K562 (cell line): ENCODE measurements at regions not wholly inside any gene's neighbourhood (a gene's known extent, or its start where the extent isn't known, plus 50 kb on each side); places are given as distances from the start of the nearest gene placed in this dataset.

Experiments used
- ATAC-seq: fragments of 200-7000 bp; cut with Tn5 transposase; 3 replicates; pipeline ENCODE4 v1.9.1; 2020; ENCODE audit warnings: moderate library complexity
- BruUV-seq: library from RNA; stranded (reverse); fragments of 400-500 nt; replicated peaks from 2 replicates; lab custom pipeline; 2021; lab: Mats Ljungman, UMichigan
- CTCF ChIA-PET: fragments of 300-600 bp; formaldehyde crosslinking; extraction: SDS; loops from one replicate; lab custom pipeline; 2021; ENCODE audit warnings: low intra/inter-chr PET ratio; lab: Yijun Ruan, JAX
- POLR2A ChIA-PET: fragments of 300-600, 350-650 bp; sonication (Branson Sonifier 250); formaldehyde crosslinking; extraction: SDS; loops from one replicate; lab custom pipeline; 2021; ENCODE audit warnings: antibody characterized with exemption, inconsistent platforms; lab: Yijun Ruan, JAX
- DNase-seq, 4 experiments: peaks; one replicate each; pipeline versions ENCODE4 v3.0.0 to v3.0.0-alpha.2; 2011 to 2018; ENCODE audit warnings: low spot score in 3 of 4, mixed read lengths in 3 of 4; ENCODE audit errors: extremely low read depth in 1 of 4
- FAIRE-seq: peaks from 2 replicates; lab custom pipeline; 2011; peaks lifted over from hg19 to GRCh38; lab: Jason Lieb, UNC
- H2AFZ ChIP-seq: 2 replicates; pipeline ENCODE4 v1.6.0; 2011; ENCODE audit warnings: low read depth, low read length, control low read depth, inconsistent platforms
- H3K27ac ChIP-seq: fragments of 200-600 bp; 3 replicates; pipeline ENCODE4 v1.8.0; 2011; ENCODE audit warnings: low read depth, mild to moderate bottlenecking, control low read depth, inconsistent platforms, low read length, moderate library complexity, mixed read lengths; ENCODE audit errors: extremely low read depth
- H3K27me3 ChIP-seq, 2 experiments: fragments of 300-600 bp in 1 of 2; 2 replicates in 1 of 2; 3 replicates in 1 of 2; pipeline versions ENCODE4 v1.6.0 to v1.8.0; 2011; ENCODE audit warnings: inconsistent platforms in 2 of 2, low read length in 2 of 2, mild to moderate bottlenecking in 1 of 2, mixed read lengths in 1 of 2, moderate library complexity in 1 of 2; ENCODE audit not compliant: control insufficient read depth in 2 of 2, insufficient read depth in 2 of 2
- H3K36me3 ChIP-seq: fragments of 300-600 bp; 3 replicates; pipeline ENCODE4 v1.8.0; 2011; ENCODE audit warnings: mild to moderate bottlenecking, low read length, inconsistent platforms; ENCODE audit not compliant: control insufficient read depth, insufficient read depth
- H3K4me1 ChIP-seq, 2 experiments: fragments of 200-600 bp in 1 of 2; replicated peaks in 1 of 2; 2 replicates in 1 of 2; 3 replicates in 1 of 2; pipeline versions ENCODE4 v1.5.1 to v1.8.0; 2011; ENCODE audit warnings: inconsistent platforms in 2 of 2, low read length in 2 of 2, mild to moderate bottlenecking in 1 of 2, mixed read lengths in 1 of 2, moderate library complexity in 1 of 2; ENCODE audit not compliant: control insufficient read depth in 2 of 2, insufficient read depth in 2 of 2
- H3K4me2 ChIP-seq: 2 replicates; pipeline ENCODE4 v1.6.1; 2011; ENCODE audit warnings: low read length, control low read depth, inconsistent platforms, mixed read lengths; ENCODE audit not compliant: insufficient read depth
- H3K4me3 ChIP-seq: fragments of 200-600 bp; sonication (generic), shearing (Covaris generic); 2 replicates; pipeline ENCODE4 v1.5.1; 2016; ENCODE audit warnings: control low read depth, inconsistent platforms
- H3K79me2 ChIP-seq: fragments of 200-600 bp; 3 replicates; pipeline ENCODE4 v1.8.0; 2011; ENCODE audit warnings: low read length, inconsistent platforms; ENCODE audit not compliant: control insufficient read depth, insufficient read depth
- H3K9ac ChIP-seq, 2 experiments: 2 replicates each; pipeline versions ENCODE4 v1.6.0 to v1.6.1; 2011; ENCODE audit warnings: low read depth in 2 of 2, low read length in 2 of 2, control low read depth in 1 of 2, inconsistent platforms in 1 of 2, mild to moderate bottlenecking in 1 of 2, mixed read lengths in 1 of 2; ENCODE audit not compliant: insufficient read depth in 1 of 2
- H3K9me1 ChIP-seq: one replicate; pipeline ENCODE4 v1.6.0; 2011; ENCODE audit warnings: inconsistent platforms, mild to moderate bottlenecking, low read length, moderate library complexity; ENCODE audit not compliant: control insufficient read depth, insufficient read depth
- H3K9me3 ChIP-seq: replicated peaks from 2 replicates; pipeline ENCODE4 v1.5.1; 2011; ENCODE audit warnings: low read depth, low read length, inconsistent platforms; ENCODE audit not compliant: control insufficient read depth, insufficient read depth
- H4K20me1 ChIP-seq: replicated peaks from 2 replicates; pipeline ENCODE4 v1.6.1; 2011; ENCODE audit warnings: low read length, inconsistent platforms, mixed read lengths; ENCODE audit not compliant: control insufficient read depth, insufficient read depth
- NCOA1 ChIP-seq: fragments of 450-650 bp; IDR thresholded peaks from 2 replicates; pipeline ENCODE4 v1.6.1; 2016; ENCODE audit warnings: low read depth
- RBM17 ChIP-seq: fragments of 200-400 bp; formaldehyde crosslinking; IDR thresholded peaks from 2 replicates; pipeline ENCODE4 v1.6.1; 2017; ENCODE audit warnings: low read depth, mild to moderate bottlenecking, low read length, borderline replicate concordance
- SLC30A9 ChIP-seq: fragments of 250-450 bp; sonication (Bioruptor Pico); IDR thresholded peaks from 2 replicates; pipeline ENCODE4 v1.8.0; 2022; ENCODE audit warnings: mild to moderate bottlenecking, moderate library complexity
- ZNF121 ChIP-seq: sonication (generic); formaldehyde crosslinking; conservative IDR thresholded peaks from 2 replicates; pipeline ENCODE4 v1.8.0; 2022; ENCODE audit warnings: missing genetic modification reagents
- ZNF239 ChIP-seq: fragments of 250-450 bp; sonication (Bioruptor Pico); IDR thresholded peaks from 2 replicates; pipeline ENCODE4 v1.4.0; 2020; ENCODE audit warnings: mild to moderate bottlenecking
- ZNF551 ChIP-seq: fragments of 250-450 bp; sonication (Bioruptor Pico); IDR thresholded peaks from 2 replicates; pipeline ENCODE4 v1.5.0; 2021; ENCODE audit warnings: mild to moderate bottlenecking, moderate library complexity
- ZNF707 ChIP-seq: fragments of 250-450 bp; sonication (Bioruptor Pico); conservative IDR thresholded peaks from 2 replicates; pipeline ENCODE4 v1.8.0; 2022; ENCODE audit warnings: inconsistent platforms, mild to moderate bottlenecking, moderate library complexity
- ZNF830 ChIP-seq: fragments of 250-450 bp; sonication (Bioruptor Pico); IDR thresholded peaks from 2 replicates; pipeline ENCODE4 v1.5.0; 2021; ENCODE audit warnings: mild to moderate bottlenecking
- WGBS: fragments of 100-300 bp; shearing (Covaris generic); methylation state at CpG from one replicate; pipeline ENCODE4 v1.1.6; 2016; ENCODE audit warnings: low coverage, mixed read lengths; ENCODE audit not compliant: insufficient coverage; ENCODE audit errors: missing lambda C conversion rate; 5-methylcytosine and 5-hydroxymethylcytosine counted together
- in situ Hi-C: fragments of 300-500 bp; cut with MboI; formaldehyde crosslinking; loops from 4 replicates; pipeline ENCODE4 v1.15.0; 2018; ENCODE audit warnings: inconsistent platforms, mixed read lengths
- intact Hi-C: fragments of 100-400 bp; cut with micrococcal nuclease; formaldehyde crosslinking; loops from 2 replicates; pipeline ENCODE4 v1.14.2; 2022
- TF ChIP-seq, protein P1 (sequence below): fragments of 450-650 bp; formaldehyde crosslinking; IDR thresholded peaks from 2 replicates; pipeline ENCODE4 v1.4.0; 2020; ENCODE audit warnings: mild to moderate bottlenecking, mixed read lengths

DNA sequence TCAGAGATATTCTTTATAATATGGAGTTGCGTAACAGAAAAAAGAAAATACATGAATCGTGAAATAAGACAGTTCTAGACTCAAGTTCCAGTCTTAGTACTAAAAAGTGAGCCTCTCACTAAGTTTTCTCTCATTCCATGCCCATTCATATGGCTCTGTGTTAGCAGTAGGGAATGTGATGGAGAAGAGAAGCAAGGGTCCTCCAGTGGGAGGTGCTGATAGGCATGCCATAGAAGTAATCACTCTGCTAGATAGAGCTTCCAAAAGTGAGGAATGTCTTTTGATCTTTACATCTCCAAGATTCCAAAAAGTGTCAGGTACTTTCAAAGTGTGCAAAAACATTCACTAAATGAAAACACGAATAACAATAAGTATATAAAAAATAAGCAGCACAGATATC lies 678.4 kb downstream of the DCDC2C start:
- H3K79me2 ChIP-seq = no peaks in the 10 kb centered on the region
- no peak overlapping the region for H2AFZ ChIP-seq
- H3K9ac ChIP-seq = no peak overlapping the region
- 0% methylated on average over 3 of the region's 3 CpGs for WGBS
- no peak for TF ChIP-seq ZNF830 (CRISPR knock-in tag)
- no peak for TF ChIP-seq RBM17
- TF ChIP-seq ZNF707 = no peak
- no peak for TF ChIP-seq NCOA1
- TF ChIP-seq SLC30A9 (CRISPR knock-in tag) = no peak
- TF ChIP-seq ZNF551 (CRISPR knock-in tag) = no peak
- TF ChIP-seq ZNF121 (CRISPR knock-in tag) = no peak
- TF ChIP-seq, protein P1, sequence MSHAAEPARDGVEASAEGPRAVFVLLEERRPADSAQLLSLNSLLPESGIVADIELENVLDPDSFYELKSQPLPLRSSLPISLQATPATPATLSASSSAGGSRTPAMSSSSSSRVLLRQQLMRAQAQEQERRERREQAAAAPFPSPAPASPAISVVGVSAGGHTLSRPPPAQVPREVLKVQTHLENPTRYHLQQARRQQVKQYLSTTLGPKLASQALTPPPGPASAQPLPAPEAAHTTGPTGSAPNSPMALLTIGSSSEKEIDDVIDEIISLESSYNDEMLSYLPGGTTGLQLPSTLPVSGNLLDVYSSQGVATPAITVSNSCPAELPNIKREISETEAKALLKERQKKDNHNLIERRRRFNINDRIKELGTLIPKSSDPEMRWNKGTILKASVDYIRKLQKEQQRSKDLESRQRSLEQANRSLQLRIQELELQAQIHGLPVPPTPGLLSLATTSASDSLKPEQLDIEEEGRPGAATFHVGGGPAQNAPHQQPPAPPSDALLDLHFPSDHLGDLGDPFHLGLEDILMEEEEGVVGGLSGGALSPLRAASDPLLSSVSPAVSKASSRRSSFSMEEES (CRISPR knock-in tag) = no peak
- no peak for TF ChIP-seq ZNF239 (CRISPR knock-in tag)
- H3K4me2 ChIP-seq = no peak overlapping the region
- ATAC-seq = no peak
- H3K9me3 ChIP-seq = no peaks in the 10 kb centered on the region; the same call in 1 of the 2 replicates
- H3K36me3 ChIP-seq = no peaks in the 10 kb centered on the region
- intact Hi-C loops (no loop called here), in situ Hi-C loops (no loop called here)
- H3K27ac ChIP-seq = no peak overlapping the region
- no peak for DNase-seq
- H4K20me1 ChIP-seq = no peaks in the 10 kb centered on the region
- H3K27me3 ChIP-seq = no peaks in the 10 kb centered on the region
- no peaks in the 10 kb centered on the region for H3K9me1 ChIP-seq
- POLR2A ChIA-PET = no interaction called here
- CTCF ChIA-PET = no interaction called here
- FAIRE-seq = no peak
- no TSS peak for BruUV-seq
- no peaks in the 10 kb centered on the region for H3K4me1 ChIP-seq
- no peak overlapping the region for H3K4me3 ChIP-seq
